HG02678 (cell line): ENCODE measurements at regions not wholly inside any gene's neighbourhood (a gene's known extent, or its start where the extent isn't known, plus 50 kb on each side); places are given as distances from the start of the nearest gene placed in this dataset.
"Not testable (repeated sequence)": the region's sequence is repeated elsewhere in the genome, so short reads cannot be mapped to it uniquely, and the experiment has no call there.

ENCODE experiments used
- ATAC-seq: cut with Tn5 transposase; IDR thresholded peaks from one replicate; pipeline ENCODE4 v1.9.1; 2021; ENCODE audit warnings: mild to moderate bottlenecking, moderate library complexity; ENCODE audit not compliant: unreplicated experiment

- ATAC-seq: no peak
These were observed 102.1 kb upstream of the CMC1 start for GRCh38 chr3:28139288-28139687.

GRCh38 chr3:28139967-28140634 is 101.3 kb upstream of the CMC1 start:
- ATAC-seq: no peak

- ATAC-seq: no peak
These were observed 100.8 kb upstream of the CMC1 start for GRCh38 chr3:28140664-28141063.

- ATAC-seq: no peak
These were observed 91.5 kb upstream of the CMC1 start for GRCh38 chr3:28149960-28150359.

GRCh38 chr3:28150465-28151206 is 90.8 kb upstream of the CMC1 start:
- ATAC-seq: no peak

GRCh38 chr3:28151207-28151550 is 90.2 kb upstream of the CMC1 start:
- ATAC-seq: no peak

- ATAC-seq: peak; percentile 94
These were observed 89.7 kb upstream of the CMC1 start for GRCh38 chr3:28151608-28152228.

GRCh38 chr3:28155631-28156030 is 85.8 kb upstream of the CMC1 start:
- no peak for ATAC-seq

GRCh38 chr3:28156599-28156998 is 84.8 kb upstream of the CMC1 start:
- ATAC-seq: not testable (repeated sequence)

- peak; percentile 94 for ATAC-seq
These were observed 69.5 kb upstream of the CMC1 start for GRCh38 chr3:28171962-28172361.

- no peak for ATAC-seq
These were observed 68.7 kb upstream of the CMC1 start for GRCh38 chr3:28172748-28173147.

- ATAC-seq: no peak
These were observed 67.6 kb upstream of the CMC1 start for GRCh38 chr3:28173836-28174235.

- ATAC-seq: no peak
These were observed 54.7 kb upstream of the CMC1 start for GRCh38 chr3:28186748-28187147.

- ATAC-seq: no peak
These were observed 52.7 kb upstream of the CMC1 start for GRCh38 chr3:28188686-28189085.

- ATAC-seq: no peak
These were observed 50.1 kb upstream of the CMC1 start for GRCh38 chr3:28191363-28191762.
